NOMO-1 treated with DMSO at 0.1 percent for 48 hours (cell line): ENCODE measurements at regions not wholly inside any gene's neighbourhood (a gene's known extent, or its start where the extent isn't known, plus 50 kb on each side); places are given as distances from the start of the nearest gene placed in this dataset.
A peak's percentile ranks its signal among the peaks of the same experiment; 100 is the strongest.

Experiments
- DNase-seq: peaks from one replicate; lab custom pipeline; 2025; ENCODE audit not compliant: unreplicated experiment; lab: John Stamatoyannopoulos, UW

- no peak for DNase-seq
Measured at GRCh38 chr7:81648716-81649115, 121.1 kb downstream of the HGF start.

GRCh38 chr7:81645435-81645834 is 124.4 kb downstream of the HGF start:
- DNase-seq: no peak

- DNase-seq: no peak
Measured at GRCh38 chr7:81641873-81642272, 128.0 kb downstream of the HGF start.

GRCh38 chr7:81638198-81638597 is 131.6 kb downstream of the HGF start:
- DNase-seq: no peak

- DNase-seq: no peak
Measured at GRCh38 chr7:81637534-81637933, 132.3 kb downstream of the HGF start.

GRCh38 chr7:81632418-81632817 is 137.4 kb downstream of the HGF start:
- DNase-seq: no peak

GRCh38 chr7:81630600-81630999 is 139.2 kb downstream of the HGF start:
- no peak for DNase-seq

- DNase-seq: no peak
Measured at GRCh38 chr7:81629702-81630101, 140.1 kb downstream of the HGF start.

- DNase-seq: no peak
Measured at GRCh38 chr7:81628951-81629350, 140.9 kb downstream of the HGF start.

GRCh38 chr7:81627536-81628287 is 142.1 kb downstream of the HGF start:
- DNase-seq: no peak

- no peak for DNase-seq
Measured at GRCh38 chr7:81626008-81626407, 143.8 kb downstream of the HGF start.

GRCh38 chr7:81624650-81625631 is 144.9 kb downstream of the HGF start:
- no peak for DNase-seq

- no peak for DNase-seq
Measured at GRCh38 chr7:81624021-81624592, 145.7 kb downstream of the HGF start.

GRCh38 chr7:81623251-81623855 is 146.5 kb downstream of the HGF start:
- no peak for DNase-seq

- no peak for DNase-seq
Measured at GRCh38 chr7:81621893-81622292, 148.0 kb downstream of the HGF start.

GRCh38 chr7:81618396-81619014 is 151.3 kb downstream of the HGF start:
- DNase-seq: peak; percentile 48

- DNase-seq: no peak
Measured at GRCh38 chr7:81616951-81617350, 152.9 kb downstream of the HGF start.

GRCh38 chr7:81611805-81612204 is 158.0 kb downstream of the HGF start:
- DNase-seq: no peak

GRCh38 chr7:81611040-81611439 is 158.8 kb downstream of the HGF start:
- no peak for DNase-seq

GRCh38 chr7:81608748-81609382 is 161.0 kb downstream of the HGF start:
- DNase-seq: peak; percentile 46
